ENCODE measurements at regions not wholly inside any gene's neighbourhood (a gene's known extent, or its start where the extent isn't known, plus 50 kb on each side); places are given as distances from the start of the nearest gene placed in this dataset.

DNA sequence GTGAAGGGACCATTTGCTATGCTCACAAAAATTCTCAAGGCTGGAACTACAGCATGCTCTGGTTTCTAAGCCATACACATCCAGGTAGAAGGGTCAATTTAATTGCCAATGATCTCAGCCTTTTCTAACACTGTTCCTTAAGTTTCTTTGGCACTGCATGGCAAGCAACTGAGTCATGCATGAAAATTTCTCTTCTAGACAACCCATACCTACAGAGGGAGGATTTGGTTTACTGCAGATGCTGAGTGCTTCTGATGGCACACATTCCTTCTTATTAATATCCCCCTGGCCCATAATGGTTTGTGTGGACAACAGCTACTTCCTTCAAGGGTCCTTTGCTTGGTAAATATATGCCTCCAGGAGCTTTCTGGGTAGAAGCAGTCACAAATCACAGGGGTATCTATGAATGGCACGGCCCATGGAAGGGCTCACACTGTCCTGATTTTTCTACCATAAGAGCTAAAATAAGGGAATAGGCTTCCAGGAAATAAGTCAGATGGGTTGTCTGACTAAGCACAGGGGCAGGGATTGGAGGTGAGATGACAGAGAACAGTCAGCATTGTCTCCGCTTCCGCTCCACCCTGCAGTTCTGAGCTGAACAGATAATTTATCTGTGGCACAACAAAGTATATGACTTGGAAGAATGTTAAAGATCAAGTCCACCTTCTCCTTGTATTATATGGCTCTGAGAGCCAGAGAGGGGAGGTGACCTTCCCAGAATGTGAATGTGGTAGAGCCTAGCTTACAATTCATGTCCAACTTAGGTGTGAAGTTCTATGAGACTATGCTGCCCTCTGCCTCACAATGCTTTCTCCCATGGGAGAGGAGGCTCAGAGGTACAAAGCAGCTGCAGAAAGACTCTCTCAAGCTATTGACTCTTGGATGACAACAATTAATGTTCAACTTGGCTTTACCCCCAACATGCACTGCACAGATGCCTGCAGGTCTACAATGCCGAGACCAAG is 199.2 kb upstream of the TNP1 start:
- TF ChIP-seq, protein P1, sequence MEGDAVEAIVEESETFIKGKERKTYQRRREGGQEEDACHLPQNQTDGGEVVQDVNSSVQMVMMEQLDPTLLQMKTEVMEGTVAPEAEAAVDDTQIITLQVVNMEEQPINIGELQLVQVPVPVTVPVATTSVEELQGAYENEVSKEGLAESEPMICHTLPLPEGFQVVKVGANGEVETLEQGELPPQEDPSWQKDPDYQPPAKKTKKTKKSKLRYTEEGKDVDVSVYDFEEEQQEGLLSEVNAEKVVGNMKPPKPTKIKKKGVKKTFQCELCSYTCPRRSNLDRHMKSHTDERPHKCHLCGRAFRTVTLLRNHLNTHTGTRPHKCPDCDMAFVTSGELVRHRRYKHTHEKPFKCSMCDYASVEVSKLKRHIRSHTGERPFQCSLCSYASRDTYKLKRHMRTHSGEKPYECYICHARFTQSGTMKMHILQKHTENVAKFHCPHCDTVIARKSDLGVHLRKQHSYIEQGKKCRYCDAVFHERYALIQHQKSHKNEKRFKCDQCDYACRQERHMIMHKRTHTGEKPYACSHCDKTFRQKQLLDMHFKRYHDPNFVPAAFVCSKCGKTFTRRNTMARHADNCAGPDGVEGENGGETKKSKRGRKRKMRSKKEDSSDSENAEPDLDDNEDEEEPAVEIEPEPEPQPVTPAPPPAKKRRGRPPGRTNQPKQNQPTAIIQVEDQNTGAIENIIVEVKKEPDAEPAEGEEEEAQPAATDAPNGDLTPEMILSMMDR (IDR thresholded peaks at IDR 0.05), result no peak
- TF ChIP-seq TCF7L2 (IDR thresholded peaks at IDR 0.05; ENCODE audit: low read depth, low read length) (no peak), SIN3A (IDR thresholded peaks at IDR 0.05; ENCODE audit: borderline replicate concordance, insufficient read depth, low read depth, low read length) (no peak)
- TF ChIP-seq, protein P2, sequence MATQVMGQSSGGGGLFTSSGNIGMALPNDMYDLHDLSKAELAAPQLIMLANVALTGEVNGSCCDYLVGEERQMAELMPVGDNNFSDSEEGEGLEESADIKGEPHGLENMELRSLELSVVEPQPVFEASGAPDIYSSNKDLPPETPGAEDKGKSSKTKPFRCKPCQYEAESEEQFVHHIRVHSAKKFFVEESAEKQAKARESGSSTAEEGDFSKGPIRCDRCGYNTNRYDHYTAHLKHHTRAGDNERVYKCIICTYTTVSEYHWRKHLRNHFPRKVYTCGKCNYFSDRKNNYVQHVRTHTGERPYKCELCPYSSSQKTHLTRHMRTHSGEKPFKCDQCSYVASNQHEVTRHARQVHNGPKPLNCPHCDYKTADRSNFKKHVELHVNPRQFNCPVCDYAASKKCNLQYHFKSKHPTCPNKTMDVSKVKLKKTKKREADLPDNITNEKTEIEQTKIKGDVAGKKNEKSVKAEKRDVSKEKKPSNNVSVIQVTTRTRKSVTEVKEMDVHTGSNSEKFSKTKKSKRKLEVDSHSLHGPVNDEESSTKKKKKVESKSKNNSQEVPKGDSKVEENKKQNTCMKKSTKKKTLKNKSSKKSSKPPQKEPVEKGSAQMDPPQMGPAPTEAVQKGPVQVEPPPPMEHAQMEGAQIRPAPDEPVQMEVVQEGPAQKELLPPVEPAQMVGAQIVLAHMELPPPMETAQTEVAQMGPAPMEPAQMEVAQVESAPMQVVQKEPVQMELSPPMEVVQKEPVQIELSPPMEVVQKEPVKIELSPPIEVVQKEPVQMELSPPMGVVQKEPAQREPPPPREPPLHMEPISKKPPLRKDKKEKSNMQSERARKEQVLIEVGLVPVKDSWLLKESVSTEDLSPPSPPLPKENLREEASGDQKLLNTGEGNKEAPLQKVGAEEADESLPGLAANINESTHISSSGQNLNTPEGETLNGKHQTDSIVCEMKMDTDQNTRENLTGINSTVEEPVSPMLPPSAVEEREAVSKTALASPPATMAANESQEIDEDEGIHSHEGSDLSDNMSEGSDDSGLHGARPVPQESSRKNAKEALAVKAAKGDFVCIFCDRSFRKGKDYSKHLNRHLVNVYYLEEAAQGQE (IDR thresholded peaks at IDR 0.05; ENCODE audit: insufficient read depth in 1 of 2, low read depth in 2 of 2, low read length in 1 of 2), result no peak

All from Panc1 (cell line).